Prostate gland (tissue), 2 donors: ENCODE measurements at regions not wholly inside any gene's neighbourhood (a gene's known extent, or its start where the extent isn't known, plus 50 kb on each side); places are given as distances from the start of the nearest gene placed in this dataset.

Source experiments
- DNase-seq: peaks from one replicate; pipeline ENCODE4 v3.0.0-alpha.2; 2019; ENCODE audit warnings: low spot score
- H3K27ac ChIP-seq, 2 donors: fragments of 200-600 bp; sonication (generic); 2 replicates each; pipeline ENCODE4 v1.5.1; 2017 to 2019
- H3K27me3 ChIP-seq: fragments of 200-600 bp; sonication (generic); replicated peaks from 2 replicates; pipeline ENCODE4 v1.5.1; 2019; ENCODE audit not compliant: insufficient read depth
- H3K36me3 ChIP-seq, 2 donors: fragments of 200-600 bp; sonication (generic); 1 replicate in 1 of 2; 2 replicates in 1 of 2; pipeline versions ENCODE4 v1.5.1 to v1.8.1; 2017 to 2019
- H3K4me1 ChIP-seq: fragments of 200-600 bp; sonication (generic); replicated peaks from 2 replicates; pipeline ENCODE4 v1.5.1; 2019
- H3K4me3 ChIP-seq, 2 donors: fragments of 200-600 bp; sonication (generic); 2 replicates each; pipeline ENCODE4 v1.5.1; 2017 to 2019
- H3K9me3 ChIP-seq: fragments of 200-600 bp; sonication (generic); 2 replicates; pipeline ENCODE4 v1.5.1; 2017
- POLR2A ChIP-seq: fragments of 450-650 bp; IDR thresholded peaks from one replicate; pipeline ENCODE4 v1.6.1; 2016; ENCODE audit warnings: antibody characterized with exemption, mild to moderate bottlenecking
- POLR2AphosphoS5 ChIP-seq: sonication (generic); formaldehyde crosslinking; IDR thresholded peaks from one replicate; pipeline ENCODE4 v1.6.1; 2017; ENCODE audit warnings: antibody characterized with exemption
- WGBS: methylation state at CpG from one replicate; pipeline ENCODE4 v1.1.5; 2018; 5-methylcytosine and 5-hydroxymethylcytosine counted together
- intact Hi-C: fragments of 100-400 bp; cut with DNase I; formaldehyde crosslinking; loops from one replicate; pipeline ENCODE4 v1.14.2; 2022
- TF ChIP-seq, protein P1 (sequence below), 4 experiments: fragments of 200-600 bp in 2 of 4; fragments of 450-650 bp in 2 of 4; sonication (generic) in 2 of 4; IDR thresholded peaks; 1 replicate in 3 of 4; 2 replicates in 1 of 4; pipeline ENCODE4 v1.5.1; 2016 to 2019; ENCODE audit warnings: antibody characterized with exemption in 4 of 4, mild to moderate bottlenecking in 2 of 4, moderate library complexity in 2 of 4

DNA sequence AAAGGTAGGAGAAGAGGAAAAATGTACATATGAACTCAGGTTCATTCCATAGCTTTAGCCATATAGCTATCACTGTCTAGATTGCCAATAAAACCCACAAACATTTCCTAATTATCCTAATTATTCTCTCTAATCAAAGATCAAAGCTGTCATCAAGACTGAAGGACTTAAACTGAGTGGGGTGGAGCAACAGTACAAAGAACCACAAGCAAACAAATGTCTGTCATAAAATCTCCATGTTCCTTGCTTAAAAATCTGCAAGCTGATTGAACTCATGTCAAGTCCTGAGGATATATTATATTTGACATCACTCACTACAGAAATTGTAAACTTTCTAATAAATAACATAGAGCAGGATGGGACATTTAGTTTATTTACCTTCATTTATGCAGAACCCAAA is 315.9 kb downstream of the SNX13 start:
- no peaks in the 10 kb centered on the region for H3K36me3 ChIP-seq
- TF ChIP-seq, protein P1, sequence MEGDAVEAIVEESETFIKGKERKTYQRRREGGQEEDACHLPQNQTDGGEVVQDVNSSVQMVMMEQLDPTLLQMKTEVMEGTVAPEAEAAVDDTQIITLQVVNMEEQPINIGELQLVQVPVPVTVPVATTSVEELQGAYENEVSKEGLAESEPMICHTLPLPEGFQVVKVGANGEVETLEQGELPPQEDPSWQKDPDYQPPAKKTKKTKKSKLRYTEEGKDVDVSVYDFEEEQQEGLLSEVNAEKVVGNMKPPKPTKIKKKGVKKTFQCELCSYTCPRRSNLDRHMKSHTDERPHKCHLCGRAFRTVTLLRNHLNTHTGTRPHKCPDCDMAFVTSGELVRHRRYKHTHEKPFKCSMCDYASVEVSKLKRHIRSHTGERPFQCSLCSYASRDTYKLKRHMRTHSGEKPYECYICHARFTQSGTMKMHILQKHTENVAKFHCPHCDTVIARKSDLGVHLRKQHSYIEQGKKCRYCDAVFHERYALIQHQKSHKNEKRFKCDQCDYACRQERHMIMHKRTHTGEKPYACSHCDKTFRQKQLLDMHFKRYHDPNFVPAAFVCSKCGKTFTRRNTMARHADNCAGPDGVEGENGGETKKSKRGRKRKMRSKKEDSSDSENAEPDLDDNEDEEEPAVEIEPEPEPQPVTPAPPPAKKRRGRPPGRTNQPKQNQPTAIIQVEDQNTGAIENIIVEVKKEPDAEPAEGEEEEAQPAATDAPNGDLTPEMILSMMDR (IDR thresholded peaks at IDR 0.05), result no peak
- TF ChIP-seq POLR2AphosphoS5 (no peak), POLR2A (no peak)
- no peak overlapping the region for H3K4me3 ChIP-seq
- no peak overlapping the region for H3K27ac ChIP-seq
- H3K4me1 ChIP-seq, result no peaks in the 10 kb centered on the region
- intact Hi-C loops, result no loop called here
- no peak for DNase-seq
- no peaks in the 10 kb centered on the region for H3K27me3 ChIP-seq
- H3K9me3 ChIP-seq, result no peaks in the 10 kb centered on the region

DNA sequence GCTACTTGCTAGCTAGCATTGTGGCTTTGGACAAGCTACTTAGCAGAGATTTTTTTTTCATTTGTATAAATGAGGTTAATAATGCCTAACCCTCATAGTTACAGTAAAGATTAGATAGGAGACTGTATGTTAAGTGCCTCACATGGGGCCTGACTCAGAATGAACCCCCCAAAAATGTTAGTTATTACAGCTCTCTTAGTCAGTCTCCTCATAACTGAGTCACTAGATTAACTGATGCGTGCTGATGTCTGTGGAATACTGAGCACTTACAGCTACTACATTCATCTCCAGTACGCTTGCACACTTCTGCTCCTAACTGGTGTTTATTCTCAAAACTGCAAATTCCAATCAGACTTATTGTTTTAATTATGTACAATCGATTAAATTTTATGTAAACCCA is 315.3 kb downstream of the SNX13 start:
- intact Hi-C loops, result no loop called here
- no peaks in the 10 kb centered on the region for H3K27me3 ChIP-seq
- no peak overlapping the region for H3K4me3 ChIP-seq
- H3K4me1 ChIP-seq, result no peaks in the 10 kb centered on the region
- WGBS, result 68% methylated on average over 3 of the region's 3 CpGs
- no peak for TF ChIP-seq POLR2AphosphoS5
- TF ChIP-seq, protein P1 (IDR thresholded peaks at IDR 0.05), result no peak
- TF ChIP-seq POLR2A, result no peak
- no peak overlapping the region for H3K27ac ChIP-seq
- no peaks in the 10 kb centered on the region for H3K36me3 ChIP-seq
- DNase-seq, result no peak
- no peaks in the 10 kb centered on the region for H3K9me3 ChIP-seq

DNA sequence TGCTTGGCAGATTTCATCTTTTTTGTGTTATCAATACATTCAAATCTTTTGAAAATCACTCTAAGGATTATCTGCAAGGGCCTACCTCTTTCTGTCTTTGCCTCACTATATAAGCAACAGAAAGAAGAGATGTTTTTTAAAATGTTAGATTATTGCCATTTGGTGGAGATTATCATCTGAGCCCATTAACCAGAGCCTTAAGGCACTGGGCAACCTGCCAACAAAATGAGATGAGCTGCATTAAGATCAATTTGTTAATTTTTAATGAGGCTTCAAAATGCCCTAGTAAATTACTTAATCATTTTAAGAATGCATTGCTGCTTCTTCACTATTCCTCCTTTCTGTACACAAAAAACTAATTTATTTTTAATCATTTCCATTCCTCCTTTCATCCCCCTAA is 314.1 kb downstream of the SNX13 start:
- Histone ChIP-seq H3K4me3 (no peak overlapping the region), H3K27me3 (no peaks in the 10 kb centered on the region), H3K9me3 (no peaks in the 10 kb centered on the region), H3K36me3 (no peaks in the 10 kb centered on the region), H3K27ac (no peak overlapping the region), H3K4me1 (no peaks in the 10 kb centered on the region)
- TF ChIP-seq POLR2AphosphoS5, result no peak
- no peak for TF ChIP-seq POLR2A
- TF ChIP-seq, protein P1 (IDR thresholded peaks at IDR 0.05), result no peak
- intact Hi-C loops, result no loop called here
- no peak for DNase-seq

DNA sequence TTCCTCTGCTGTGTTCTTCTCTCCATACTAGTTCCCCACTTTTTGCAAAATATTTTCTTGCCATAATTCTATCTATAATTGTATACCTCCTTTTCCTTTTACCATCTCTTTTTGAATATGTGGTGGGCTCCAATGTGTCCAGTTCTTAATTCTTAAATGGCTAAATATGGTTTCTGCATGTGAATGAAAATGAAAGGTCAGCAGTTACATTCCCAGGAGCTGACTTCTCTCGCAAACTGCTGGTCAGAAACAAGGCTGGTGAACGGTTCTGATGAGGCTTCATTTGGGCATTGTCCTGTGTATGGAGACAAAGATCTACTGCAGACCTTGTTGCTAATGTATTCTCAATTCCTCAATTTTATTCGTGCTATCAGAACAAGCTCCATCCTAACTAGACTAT is 309.2 kb downstream of the SNX13 start:
- no peak for DNase-seq
- Histone ChIP-seq H3K36me3 (no peaks in the 10 kb centered on the region), H3K27me3 (no peaks in the 10 kb centered on the region), H3K27ac (no peak overlapping the region), H3K4me3 (no peak overlapping the region), H3K4me1 (no peaks in the 10 kb centered on the region), H3K9me3 (no peaks in the 10 kb centered on the region)
- TF ChIP-seq, protein P1 (IDR thresholded peaks at IDR 0.05), result no peak
- TF ChIP-seq POLR2A, result no peak
- no peak for TF ChIP-seq POLR2AphosphoS5
- 92% methylated on average over 3 of the region's 3 CpGs for WGBS
- intact Hi-C loops, result no loop called here

DNA sequence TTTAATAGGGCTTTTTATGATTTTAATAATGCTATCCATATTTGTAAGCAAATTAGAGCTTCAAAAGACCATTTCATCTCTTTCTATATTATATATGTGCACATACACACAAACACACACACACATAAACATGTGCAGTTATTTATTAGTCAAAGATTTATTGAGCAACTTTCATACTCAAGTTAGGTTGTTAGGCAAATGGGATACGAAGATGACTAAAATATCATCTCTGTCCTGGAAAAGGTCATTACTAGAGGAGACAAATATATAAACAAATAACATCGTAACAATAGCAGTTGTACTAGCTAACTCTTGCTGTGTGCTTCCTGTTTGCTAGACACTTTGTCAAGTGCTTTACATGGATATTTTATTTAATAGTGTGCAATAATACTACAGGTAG is 307.9 kb downstream of the SNX13 start:
- intact Hi-C loops, result no loop called here
- 77% methylated on average over 2 of the region's 2 CpGs for WGBS
- no peak overlapping the region for H3K27ac ChIP-seq
- no peaks in the 10 kb centered on the region for H3K9me3 ChIP-seq
- no peak for DNase-seq
- H3K4me1 ChIP-seq, result no peaks in the 10 kb centered on the region
- TF ChIP-seq POLR2A (no peak), POLR2AphosphoS5 (no peak)
- TF ChIP-seq, protein P1 (IDR thresholded peaks at IDR 0.05), result no peak
- H3K4me3 ChIP-seq, result no peak overlapping the region
- H3K36me3 ChIP-seq, result no peaks in the 10 kb centered on the region
- H3K27me3 ChIP-seq, result no peaks in the 10 kb centered on the region
